HL-60 (cell line): ENCODE measurements at regions not wholly inside any gene's neighbourhood (a gene's known extent, or its start where the extent isn't known, plus 50 kb on each side); places are given as distances from the start of the nearest gene placed in this dataset.

ENCODE experiments used
- GABPA ChIP-seq: IDR thresholded peaks from 2 replicates; pipeline ENCODE4 v1.6.1; 2012; ENCODE audit warnings: low read depth
- POLR2AphosphoS5 ChIP-seq: IDR thresholded peaks from 2 replicates; pipeline ENCODE4 v1.6.1; 2012; ENCODE audit warnings: low read depth
- SPI1 ChIP-seq: IDR thresholded peaks from 2 replicates; pipeline ENCODE4 v1.6.1; 2012; ENCODE audit warnings: low read depth, mild to moderate bottlenecking, borderline replicate concordance
- TF ChIP-seq, protein P1 (sequence below): IDR thresholded peaks from one replicate; pipeline ENCODE4 v1.5.1; 2011; ENCODE audit warnings: low read length, control low read depth, inconsistent platforms; ENCODE audit not compliant: insufficient read depth
- TF ChIP-seq, protein P2 (sequence below): IDR thresholded peaks from 2 replicates; pipeline ENCODE4 v1.6.1; 2012; ENCODE audit warnings: low read depth; ENCODE audit not compliant: insufficient replicate concordance

GRCh38 chr10:117903854-117904253, 142.9 kb downstream of the RAB11FIP2 start:
- TF ChIP-seq, protein P1, sequence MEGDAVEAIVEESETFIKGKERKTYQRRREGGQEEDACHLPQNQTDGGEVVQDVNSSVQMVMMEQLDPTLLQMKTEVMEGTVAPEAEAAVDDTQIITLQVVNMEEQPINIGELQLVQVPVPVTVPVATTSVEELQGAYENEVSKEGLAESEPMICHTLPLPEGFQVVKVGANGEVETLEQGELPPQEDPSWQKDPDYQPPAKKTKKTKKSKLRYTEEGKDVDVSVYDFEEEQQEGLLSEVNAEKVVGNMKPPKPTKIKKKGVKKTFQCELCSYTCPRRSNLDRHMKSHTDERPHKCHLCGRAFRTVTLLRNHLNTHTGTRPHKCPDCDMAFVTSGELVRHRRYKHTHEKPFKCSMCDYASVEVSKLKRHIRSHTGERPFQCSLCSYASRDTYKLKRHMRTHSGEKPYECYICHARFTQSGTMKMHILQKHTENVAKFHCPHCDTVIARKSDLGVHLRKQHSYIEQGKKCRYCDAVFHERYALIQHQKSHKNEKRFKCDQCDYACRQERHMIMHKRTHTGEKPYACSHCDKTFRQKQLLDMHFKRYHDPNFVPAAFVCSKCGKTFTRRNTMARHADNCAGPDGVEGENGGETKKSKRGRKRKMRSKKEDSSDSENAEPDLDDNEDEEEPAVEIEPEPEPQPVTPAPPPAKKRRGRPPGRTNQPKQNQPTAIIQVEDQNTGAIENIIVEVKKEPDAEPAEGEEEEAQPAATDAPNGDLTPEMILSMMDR, result no peak
- TF ChIP-seq POLR2AphosphoS5 (no peak), GABPA (no peak), SPI1 (no peak)
- TF ChIP-seq, protein P2, sequence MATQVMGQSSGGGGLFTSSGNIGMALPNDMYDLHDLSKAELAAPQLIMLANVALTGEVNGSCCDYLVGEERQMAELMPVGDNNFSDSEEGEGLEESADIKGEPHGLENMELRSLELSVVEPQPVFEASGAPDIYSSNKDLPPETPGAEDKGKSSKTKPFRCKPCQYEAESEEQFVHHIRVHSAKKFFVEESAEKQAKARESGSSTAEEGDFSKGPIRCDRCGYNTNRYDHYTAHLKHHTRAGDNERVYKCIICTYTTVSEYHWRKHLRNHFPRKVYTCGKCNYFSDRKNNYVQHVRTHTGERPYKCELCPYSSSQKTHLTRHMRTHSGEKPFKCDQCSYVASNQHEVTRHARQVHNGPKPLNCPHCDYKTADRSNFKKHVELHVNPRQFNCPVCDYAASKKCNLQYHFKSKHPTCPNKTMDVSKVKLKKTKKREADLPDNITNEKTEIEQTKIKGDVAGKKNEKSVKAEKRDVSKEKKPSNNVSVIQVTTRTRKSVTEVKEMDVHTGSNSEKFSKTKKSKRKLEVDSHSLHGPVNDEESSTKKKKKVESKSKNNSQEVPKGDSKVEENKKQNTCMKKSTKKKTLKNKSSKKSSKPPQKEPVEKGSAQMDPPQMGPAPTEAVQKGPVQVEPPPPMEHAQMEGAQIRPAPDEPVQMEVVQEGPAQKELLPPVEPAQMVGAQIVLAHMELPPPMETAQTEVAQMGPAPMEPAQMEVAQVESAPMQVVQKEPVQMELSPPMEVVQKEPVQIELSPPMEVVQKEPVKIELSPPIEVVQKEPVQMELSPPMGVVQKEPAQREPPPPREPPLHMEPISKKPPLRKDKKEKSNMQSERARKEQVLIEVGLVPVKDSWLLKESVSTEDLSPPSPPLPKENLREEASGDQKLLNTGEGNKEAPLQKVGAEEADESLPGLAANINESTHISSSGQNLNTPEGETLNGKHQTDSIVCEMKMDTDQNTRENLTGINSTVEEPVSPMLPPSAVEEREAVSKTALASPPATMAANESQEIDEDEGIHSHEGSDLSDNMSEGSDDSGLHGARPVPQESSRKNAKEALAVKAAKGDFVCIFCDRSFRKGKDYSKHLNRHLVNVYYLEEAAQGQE, result no peak
